CD4-positive, alpha-beta T cell treated with Interleukin-12 subunit alpha and Interleukin-12 subunit beta, for 1 hour (primary cell): ENCODE measurements at regions not wholly inside any gene's neighbourhood (a gene's known extent, or its start where the extent isn't known, plus 50 kb on each side); places are given as distances from the start of the nearest gene placed in this dataset.
"Not testable (repeated sequence)": the region's sequence is repeated elsewhere in the genome, so short reads cannot be mapped to it uniquely, and the experiment has no call there.

Experiments
- DNase-seq: peaks from one replicate; pipeline ENCODE4 v3.0.0-alpha.2; 2020

DNA sequence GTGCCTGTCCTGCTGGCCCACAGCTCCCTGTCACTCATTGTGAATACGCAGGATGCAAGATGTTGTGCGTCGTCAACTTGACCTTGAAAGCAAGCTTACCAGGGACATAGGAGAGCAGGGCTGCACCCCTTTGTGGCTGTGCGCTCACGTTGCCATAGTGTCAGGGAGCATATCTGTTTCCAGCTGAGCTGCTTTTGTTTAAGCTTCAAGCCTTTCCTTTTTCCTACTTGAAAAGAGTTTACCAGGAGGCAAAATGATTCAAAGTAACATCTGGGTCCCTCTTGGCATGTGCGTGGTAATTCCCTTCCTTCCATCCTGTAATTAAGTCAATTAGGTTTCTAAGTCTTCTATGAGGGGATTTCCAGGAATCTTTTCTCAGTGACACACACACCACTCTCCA lies 537.1 kb downstream of the AJAP1 start:
- DNase-seq = no peak

DNA sequence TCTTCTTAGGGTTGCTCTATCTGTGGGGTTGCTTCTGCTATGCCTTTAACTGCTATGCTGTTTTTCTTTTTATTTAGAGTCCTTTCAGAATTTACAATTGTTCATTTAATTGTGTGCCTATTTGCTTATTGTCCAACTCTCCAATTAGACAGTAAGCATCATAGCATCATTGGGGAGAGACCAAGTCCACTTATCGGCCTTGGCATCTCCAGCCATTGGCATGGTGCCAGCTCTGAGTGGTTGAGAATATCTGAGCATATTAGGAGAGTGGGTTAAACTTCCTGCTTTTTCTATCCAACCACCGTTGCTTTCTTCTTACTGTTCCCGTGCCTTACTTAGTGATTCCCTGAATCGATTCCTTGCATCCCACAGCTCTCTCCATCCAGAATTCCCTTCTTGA lies 535.0 kb downstream of the AJAP1 start:
- no peak for DNase-seq

DNA sequence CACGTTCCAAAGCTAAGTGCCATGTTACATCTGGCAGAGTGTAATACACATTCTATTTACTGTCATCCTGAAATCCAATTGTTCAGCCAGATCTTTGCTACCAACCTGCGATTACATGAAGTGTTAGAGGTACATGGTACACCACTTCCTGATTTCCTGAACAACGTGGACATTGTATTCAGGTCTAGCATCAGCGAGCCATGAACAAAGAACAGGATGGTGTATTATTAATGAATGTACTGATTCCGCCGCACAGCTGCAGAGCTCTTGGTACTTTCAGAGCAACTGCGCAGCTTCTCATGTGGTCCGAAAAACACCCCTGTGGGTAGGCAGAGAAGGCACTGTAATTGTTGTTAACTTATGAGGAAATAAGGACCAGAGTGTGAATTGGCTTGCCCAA lies 511.4 kb downstream of the AJAP1 start:
- no peak for DNase-seq

DNA sequence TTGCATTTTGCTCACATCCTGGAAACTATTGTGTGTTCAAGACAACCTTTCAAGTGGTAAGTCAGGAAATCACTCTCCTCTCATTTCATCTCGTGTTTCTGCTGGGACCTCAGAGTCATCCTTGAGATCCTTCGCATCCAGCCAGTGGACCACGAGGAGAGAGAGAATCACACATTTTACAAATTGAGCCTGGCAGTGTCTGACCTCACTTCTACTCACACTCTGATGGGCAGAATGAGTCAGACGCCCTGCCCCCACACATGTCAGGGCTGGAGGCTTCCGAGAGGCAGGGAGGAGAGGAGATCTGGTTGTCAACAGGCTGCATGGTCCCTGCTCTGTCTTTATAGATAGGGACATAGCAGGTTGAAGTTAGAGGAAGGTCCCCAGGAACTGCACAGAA lies 509.7 kb downstream of the AJAP1 start:
- no peak for DNase-seq

DNA sequence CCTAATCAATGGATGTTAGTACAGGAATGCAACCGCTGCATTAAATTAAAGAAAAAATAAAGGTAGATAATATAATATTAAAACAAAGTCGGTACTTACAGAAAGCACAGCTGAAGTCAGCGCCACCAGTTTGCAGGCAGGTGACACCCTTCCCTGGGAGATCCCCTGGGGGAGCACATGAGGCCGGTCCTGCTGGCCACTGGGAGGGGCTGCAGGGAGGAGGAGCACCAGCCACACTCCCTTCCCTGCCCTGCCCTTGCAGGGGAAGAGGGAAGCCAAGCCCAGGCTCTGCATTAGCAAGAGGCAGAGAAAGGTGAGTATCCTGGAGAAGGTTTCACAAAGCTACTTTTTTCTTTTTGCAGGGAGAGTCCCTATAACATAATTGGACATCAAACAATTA lies 507.0 kb downstream of the AJAP1 start:
- DNase-seq = no peak

DNA sequence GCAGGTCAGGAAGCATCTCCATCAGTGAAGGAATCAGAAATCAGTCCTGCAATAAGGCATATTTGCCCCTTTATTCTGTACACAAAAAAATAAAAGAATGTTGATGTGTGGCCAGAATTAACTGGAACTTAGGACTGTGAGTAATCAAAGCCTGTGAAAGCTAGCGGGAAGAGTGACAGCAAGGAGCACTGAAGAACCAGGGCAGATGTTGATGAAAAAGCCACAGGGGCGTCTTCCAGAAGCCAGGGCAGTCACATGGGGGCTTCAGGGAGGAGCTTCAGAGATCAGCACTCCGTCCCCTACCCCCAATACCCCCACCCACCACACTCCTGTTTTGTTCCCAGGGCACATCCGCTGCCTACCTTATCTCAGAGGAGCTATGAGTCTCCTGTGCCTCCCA lies 502.8 kb downstream of the AJAP1 start:
- no peak for DNase-seq

DNA sequence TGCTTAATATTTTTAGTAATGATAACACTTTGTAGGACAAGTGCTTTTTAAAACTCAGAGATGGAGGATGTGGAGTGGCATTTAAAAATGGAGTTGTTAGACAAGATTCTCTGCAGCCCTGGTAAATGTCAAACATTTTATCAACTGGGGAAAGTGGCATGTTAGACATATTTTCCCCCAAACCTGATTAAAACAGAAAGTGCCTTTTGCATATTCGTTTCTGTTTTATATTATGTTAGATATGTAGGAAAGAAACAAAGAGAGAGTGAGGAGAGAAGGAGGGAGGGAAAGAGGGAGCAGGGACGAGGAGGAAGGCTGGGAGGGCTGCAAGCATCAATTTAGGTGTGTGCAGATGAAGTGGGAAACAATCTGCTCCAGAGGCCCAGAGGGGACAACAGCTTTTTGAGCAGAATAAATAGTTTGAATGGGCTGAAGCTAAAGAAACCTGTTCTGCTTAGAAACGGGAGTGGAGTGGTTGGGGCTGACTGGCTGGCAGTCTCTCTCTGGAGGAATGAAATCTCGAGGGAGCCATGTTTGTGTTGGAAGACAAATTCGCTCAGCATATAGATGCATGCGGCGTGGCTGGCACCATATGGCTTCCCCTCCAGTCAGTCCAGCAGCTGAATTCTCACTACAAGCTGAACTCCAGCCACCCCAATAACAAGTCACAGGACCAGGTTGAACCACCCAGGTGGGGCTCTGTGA lies 502.2 kb downstream of the AJAP1 start:
- no peak for DNase-seq

DNA sequence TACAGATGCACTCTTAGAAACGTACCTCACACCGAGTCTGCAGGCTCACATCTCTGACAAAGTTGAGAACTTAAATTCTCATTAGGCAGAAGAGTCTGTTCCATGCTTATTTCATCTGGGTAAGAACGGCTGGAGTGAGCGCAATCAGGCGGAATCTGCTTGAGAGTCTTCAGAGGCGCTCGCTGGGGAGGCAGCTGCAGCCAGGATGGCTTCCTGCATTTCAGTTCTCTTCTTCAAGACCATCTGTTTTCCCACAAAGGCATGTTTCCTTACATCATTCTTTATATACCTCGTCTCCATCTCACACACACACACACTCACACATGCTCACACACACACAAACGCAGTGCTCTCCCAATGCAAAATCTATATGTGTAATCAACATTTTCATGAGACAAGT lies 497.1 kb downstream of the AJAP1 start:
- DNase-seq = no peak

DNA sequence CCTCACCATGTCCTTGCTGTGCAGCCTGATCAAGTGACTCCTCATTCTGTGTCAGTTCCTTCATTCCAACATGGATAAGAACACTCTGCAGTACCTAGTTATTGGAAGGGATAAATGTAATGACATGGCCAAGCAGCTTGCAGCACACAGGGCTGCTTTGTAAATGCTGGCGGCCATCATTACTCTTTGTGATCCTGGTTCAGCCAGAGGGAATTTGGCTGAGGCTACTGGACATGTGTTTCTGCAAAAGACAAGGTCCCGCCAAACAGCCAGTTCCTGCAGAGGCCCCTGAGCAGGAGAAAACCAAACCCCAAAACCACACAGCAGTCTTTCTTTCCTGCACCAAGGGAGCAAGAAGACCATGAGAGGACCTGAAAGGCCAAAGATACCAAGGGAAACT lies 495.8 kb downstream of the AJAP1 start:
- no peak for DNase-seq

DNA sequence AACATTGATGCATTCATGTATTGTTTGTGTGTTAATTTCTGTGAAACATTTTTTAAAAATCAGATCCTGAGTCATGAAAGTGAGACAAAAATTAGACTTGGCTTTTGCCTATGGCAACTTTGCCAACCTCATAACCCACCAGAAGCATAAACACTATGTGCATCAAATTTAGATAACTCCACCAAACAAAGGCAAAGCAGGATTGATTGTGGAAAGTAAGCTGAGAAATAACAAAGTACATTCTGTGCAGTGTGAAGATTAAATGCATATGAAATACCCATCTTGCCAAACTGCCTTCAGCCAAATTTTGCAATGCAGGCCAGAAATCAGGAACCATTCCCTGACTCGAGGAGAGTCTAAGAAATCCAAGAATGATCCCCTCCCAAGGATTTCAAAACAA lies 493.4 kb downstream of the AJAP1 start:
- DNase-seq = no peak

DNA sequence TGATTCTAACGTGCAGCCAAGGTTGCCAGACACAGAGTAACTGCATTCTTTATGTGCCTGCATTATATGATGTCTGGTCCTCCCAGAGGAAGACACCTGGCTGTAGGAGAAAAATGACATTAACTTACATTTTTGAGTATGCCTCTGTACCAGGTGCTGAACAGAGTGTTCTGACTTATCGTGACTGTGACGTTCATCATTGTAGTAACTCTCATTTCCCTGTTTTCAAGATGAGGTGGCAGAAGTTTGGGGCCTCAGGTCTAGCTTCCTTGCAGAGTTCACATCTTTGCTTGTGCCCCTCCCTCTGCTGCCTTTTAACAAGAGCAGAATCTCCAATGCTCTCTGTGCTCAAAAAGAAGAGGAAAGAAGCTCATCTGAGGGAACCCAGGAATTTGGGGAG lies 488.0 kb downstream of the AJAP1 start:
- no peak for DNase-seq

DNA sequence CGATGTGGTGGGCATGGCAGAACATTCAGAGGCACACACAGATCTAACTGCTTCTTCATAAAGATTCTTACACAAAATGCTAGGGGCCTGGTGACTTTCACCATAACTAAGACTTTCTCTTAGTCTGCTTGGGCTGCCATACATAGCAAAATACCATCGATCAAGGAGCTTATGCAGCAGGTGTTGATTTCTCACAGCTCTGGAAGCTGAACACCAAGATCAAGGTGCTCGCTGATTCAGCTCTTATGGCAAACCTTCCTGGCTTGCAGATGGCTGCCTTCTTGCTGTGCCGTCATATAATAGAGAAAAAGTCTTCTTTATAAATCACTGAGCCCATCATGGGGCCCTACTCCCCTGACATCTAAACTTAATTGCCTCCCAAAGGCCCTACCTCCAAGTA lies 487.3 kb downstream of the AJAP1 start:
- DNase-seq = no peak

DNA sequence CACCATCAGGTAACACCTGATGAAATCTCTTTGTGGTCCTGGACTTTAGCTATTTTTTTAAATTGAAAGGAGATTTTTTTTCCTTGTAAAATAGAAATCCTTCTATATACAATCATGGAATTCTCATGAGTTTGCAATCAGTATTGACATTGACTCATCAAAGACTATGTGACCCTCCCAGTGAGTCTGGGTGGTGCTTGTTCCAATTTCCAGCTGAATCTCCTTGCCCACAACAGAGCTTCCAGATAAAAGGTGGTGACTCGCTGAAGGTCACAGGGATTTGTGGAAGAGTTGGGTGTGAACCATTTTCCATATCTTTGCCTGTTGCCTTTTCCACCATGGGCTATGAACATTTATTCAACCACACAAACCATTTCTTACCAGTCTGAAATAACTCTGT lies 486.6 kb downstream of the AJAP1 start:
- DNase-seq = no peak

DNA sequence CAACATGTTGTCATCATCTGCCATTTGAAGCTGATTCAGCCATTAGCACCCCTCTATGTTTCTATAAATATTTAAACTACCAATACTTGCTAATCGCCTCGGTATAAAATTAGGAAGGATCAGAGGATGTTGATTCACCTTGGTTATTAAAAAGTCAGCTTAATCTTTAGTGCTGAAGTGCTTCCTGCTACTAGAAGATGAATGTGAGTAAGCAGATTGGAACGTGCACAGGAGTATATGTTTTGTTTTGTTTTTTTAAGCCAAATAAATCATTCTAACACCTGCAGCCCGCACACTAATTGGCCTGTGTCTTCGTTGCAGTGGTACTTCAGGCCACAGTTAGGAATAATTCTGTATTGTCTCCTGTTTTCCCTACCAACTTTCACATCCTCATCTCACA lies 485.7 kb downstream of the AJAP1 start:
- DNase-seq = no peak

DNA sequence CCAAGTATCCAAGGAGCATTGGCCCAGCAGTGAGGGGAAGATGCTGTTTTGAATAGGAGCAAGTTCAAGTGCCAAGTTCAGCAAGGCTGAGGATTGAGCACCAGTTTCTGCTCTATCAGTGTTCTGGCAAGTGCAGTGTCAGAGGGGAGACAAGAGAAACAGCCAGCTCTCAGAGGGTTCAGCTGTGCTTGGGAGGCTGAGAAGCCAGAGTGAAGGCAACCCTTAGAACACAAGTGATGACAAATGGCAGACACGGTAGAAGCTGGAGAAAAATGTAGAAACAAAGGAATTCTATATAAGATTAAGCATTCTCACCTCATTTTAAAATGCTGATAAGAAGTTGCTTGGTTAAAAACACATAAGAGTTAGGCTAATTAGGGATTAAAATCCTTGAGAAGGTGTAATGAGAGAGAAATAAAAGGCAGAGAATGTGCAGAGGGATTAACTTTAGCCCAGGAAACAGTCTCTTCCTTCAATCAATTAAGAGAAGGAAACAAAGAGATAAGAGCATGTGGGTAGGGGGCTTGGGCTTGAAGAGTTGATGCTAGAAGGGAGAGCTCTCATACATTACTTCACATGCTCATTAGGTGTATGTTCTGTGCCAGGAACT lies 475.4 kb downstream of the AJAP1 start:
- no peak for DNase-seq

DNA sequence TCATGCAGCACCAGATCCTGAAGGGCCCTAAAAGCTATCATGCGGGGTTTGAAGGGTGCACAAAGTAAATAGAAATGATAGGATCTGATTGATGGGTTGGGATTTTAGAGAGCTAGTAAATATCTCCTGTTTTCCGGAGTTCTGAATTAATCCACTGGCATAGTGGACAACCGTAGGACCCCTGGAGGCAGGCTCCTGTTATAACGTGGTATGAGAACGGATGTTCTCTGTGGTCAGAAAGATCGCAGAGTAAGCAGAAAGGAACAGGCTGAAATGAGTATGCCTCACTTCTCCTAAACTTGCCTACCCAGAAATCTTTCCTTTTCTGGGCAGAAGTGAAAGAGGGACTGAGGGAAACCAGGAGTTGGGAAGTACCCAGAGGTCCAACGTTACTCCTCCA lies 470.8 kb downstream of the AJAP1 start:
- DNase-seq = no peak

DNA sequence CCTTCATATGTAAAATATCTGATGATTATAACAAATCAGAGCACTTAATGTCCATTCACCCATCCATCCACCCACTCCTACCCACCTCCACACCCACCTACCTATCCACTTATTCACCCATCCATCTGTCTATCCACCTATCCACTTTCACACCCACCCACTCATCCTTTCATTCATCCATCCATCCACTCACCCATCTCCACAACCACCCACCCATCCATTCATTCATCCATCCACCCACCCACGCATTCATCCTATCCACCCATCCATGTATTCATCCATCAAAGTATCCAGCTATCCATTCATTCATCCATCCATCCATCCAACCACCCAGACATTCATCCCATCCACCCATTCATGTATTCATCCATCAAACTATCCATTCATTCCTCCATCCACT lies 466.1 kb downstream of the AJAP1 start:
- DNase-seq = no peak

DNA sequence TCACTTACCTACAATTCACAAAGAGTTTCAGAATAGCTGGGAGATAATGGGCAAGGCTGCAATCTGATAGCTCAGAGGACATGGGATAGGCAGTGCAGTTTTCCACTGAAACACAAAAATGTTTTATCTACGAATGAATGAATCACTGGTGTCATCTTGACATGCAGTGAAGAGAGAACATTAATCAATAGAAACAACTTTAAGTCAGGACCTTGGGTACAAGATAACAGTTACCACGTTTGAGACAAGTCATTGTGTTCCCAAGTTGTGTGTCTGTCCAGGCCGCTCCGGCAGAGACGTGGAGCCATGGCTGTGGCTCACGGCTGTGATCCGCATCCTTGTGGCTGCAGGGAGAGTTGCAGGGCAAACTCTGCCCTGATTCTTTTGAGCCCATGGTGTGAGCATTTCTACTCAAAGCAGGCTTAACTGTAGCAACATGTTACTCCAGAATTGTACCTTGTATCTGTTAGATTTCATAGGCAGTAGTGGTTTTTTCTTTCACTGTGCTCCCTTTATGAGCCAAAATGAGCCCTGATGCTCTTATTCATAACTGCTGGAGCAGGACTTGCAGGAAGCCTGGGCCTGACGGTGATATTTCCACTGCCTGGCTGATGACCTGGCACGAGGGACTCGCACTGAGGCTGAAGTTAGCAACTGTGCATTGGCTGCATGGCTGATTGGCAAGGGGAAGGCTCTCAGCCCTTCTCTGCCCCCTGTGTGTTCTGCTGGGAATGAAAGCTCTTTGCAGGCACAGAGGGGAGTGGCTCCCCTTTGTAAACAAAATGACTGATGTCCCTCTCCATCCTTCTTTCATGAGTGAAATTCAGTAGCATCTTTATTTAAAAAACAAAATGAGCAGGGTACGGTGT lies 465.2 kb downstream of the AJAP1 start:
- DNase-seq = no peak

DNA sequence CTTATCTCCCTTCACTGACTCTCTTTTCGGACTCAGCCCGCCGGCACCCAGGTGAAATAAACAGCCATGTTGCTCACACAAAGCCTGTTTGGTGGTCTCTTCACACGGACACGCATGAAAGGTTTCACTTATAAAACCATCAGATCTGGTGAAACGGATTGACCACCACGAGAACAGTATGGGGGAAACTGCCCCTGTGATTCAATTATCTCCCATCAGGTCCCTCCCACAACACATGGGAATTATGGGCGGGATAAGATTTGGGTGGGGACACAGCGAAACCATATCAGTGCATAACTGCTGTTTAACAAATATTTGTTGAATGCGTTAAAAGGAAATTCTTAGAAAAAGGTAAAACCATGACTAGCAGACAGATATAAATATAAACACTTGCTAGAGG lies 464.4 kb downstream of the AJAP1 start:
- DNase-seq = not testable (repeated sequence)

DNA sequence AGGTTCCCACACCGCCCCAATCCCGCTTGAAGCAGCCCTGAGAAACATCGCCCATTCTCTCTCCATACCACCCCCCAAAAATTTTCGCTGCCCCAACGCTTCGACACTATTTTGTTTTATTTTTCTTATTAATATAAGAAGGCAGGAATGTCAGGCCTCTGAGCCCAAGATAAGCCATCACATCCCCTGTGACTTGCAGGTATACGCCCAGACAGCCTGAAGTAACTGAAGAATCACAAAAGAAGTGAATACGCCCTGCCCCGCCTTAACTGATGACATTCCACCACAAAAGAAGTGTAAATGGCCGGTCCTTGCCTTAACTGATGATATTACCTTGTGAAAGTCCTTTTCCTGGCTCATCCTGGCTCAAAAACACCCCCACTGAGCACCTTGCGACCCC lies 463.9 kb downstream of the AJAP1 start:
- not testable (repeated sequence) for DNase-seq

DNA sequence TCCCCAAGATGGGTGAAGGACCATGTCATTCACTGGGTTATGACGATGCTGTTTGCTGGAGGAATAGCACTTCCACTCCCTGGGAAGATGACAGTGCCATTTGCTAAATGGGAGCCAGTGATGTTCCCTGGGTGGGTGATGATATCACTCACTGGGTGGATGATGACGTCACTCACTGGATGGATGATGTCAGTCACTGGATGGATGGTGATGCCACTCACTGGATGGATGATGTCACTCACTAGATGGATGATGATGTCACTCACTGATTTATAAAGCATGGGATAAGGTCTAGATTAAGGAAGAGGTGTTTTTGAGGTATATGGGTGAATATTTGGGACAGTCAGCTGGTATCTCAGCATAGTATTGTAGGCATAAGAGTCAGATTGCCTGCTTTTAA lies 457.2 kb downstream of the AJAP1 start:
- no peak for DNase-seq

DNA sequence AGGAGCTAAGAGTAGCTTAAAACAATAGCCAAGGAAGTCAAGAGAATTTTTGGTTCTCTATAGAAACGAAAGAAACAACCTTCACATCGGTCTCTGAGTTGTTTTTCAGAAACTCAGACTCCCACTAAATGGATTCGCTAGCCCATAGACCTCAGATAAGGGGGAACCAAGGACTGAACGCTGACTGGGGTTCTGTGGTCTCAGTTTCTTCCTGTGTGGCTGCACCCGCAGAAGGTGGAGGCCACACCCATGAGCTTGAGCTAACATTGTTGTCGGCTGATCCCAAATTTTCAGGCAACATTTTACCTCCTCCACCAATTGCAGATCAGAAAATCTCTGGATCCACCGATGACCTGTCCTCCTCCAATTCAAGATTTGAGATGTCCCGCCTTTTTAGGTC lies 456.1 kb downstream of the AJAP1 start:
- peak; percentile 1 for DNase-seq

DNA sequence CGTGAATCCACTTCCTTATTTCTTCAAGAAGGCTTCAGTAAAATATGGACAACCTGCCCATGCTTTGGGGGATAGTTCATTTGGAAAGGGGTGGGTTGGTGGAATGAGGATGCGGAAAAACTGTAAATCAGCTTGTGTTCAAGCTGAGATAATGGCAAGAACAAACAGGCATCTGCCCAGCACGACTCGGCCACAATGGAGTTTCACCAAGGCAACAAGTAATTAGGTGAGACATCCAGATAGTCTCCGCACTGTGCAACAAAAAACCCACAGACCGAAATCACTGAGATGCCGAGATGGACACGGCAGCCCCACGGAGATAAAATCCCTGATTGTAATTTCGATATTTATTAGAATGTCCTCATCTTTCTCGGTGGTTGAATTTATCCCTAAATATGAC lies 455.2 kb downstream of the AJAP1 start:
- DNase-seq = no peak

DNA sequence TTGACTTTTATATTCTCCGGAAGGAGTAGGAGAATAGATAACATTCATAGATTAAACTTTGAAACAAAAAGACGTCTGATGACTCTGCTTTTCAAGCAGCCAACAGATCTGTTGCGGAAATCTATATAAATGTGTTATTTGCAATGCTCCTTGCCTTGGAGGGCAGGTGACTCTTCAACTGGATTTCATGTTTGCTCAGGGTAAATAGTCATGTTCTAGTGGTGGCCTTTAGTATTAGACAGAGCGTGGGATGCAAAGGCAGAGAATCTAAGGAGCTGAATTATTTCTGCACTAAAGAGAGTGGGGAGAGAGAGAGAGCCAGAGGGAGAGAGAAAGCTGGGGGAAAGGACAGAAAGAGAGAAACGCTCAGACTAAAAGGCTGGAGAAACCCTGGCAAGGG lies 454.3 kb downstream of the AJAP1 start:
- no peak for DNase-seq
